HCT116 (cell line): ENCODE measurements at regions not wholly inside any gene's neighbourhood (a gene's known extent, or its start where the extent isn't known, plus 50 kb on each side); places are given as distances from the start of the nearest gene placed in this dataset.

ENCODE experiments used
- CEBPB ChIP-seq: IDR thresholded peaks from 2 replicates; pipeline ENCODE4 v1.6.1; 2012; ENCODE audit warnings: low read depth
- CTCF ChIP-seq, 3 experiments: fragments of 200-600 bp in 1 of 3; sonication (generic) in 1 of 3; IDR thresholded peaks in 2 of 3; conservative IDR thresholded peaks in 1 of 3; 2 replicates each; pipeline ENCODE4 v1.5.1; 2012 to 2017; ENCODE audit warnings: low read depth in 2 of 3, low read length in 2 of 3, antibody characterized with exemption in 1 of 3, borderline replicate concordance in 1 of 3, control low read depth in 1 of 3, mild to moderate bottlenecking in 1 of 3, mixed read lengths in 1 of 3, mixed run types in 1 of 3, moderate library complexity in 1 of 3; ENCODE audit not compliant: insufficient read depth in 1 of 3
- EZH2 ChIP-seq: fragments of 200-600 bp; sonication (generic); IDR thresholded peaks from 2 replicates; pipeline ENCODE4 v1.6.1; 2017; ENCODE audit warnings: antibody characterized with exemption, mixed run types
- EZH2phosphoT487 ChIP-seq: fragments of 200-600 bp; IDR thresholded peaks from 2 replicates; pipeline ENCODE4 v1.6.1; 2018; ENCODE audit warnings: antibody characterized with exemption, borderline replicate concordance
- POLR2A ChIP-seq: IDR thresholded peaks from 2 replicates; pipeline ENCODE4 v1.7.0; 2011; ENCODE audit warnings: borderline replicate concordance; ENCODE audit not compliant: insufficient read depth, insufficient read length; ENCODE audit errors: extremely low read depth
- POLR2AphosphoS5 ChIP-seq: IDR thresholded peaks from 2 replicates; pipeline ENCODE4 v1.6.1; 2011; ENCODE audit warnings: mild to moderate bottlenecking, low read depth, low read length, moderate library complexity
- RAD21 ChIP-seq: IDR thresholded peaks from 2 replicates; pipeline ENCODE4 v1.6.1; 2012; ENCODE audit warnings: low read depth, mild to moderate bottlenecking
- ZNF274 ChIP-seq: fragments of 200-500 bp; sonication (Bioruptor generic); IDR thresholded peaks from 2 replicates; pipeline ENCODE4 v1.6.1; 2014; ENCODE audit warnings: mild to moderate bottlenecking, low read depth, low read length, inconsistent platforms

GRCh38 chr14:106309423-106309822 lies 783.0 kb downstream of the TMEM121 start:
- no peak for TF ChIP-seq EZH2
- no peak for TF ChIP-seq POLR2A
- no peak for TF ChIP-seq CTCF (IDR thresholded peaks at IDR 0.05 in 2 of 3, conservative IDR thresholded peaks at IDR 0.05 in 1 of 3; ENCODE audit: borderline replicate concordance in 1 of 3, insufficient read depth in 1 of 3, low read depth in 2 of 3, low read length in 2 of 3)
- no peak for TF ChIP-seq EZH2phosphoT487
- no peak for TF ChIP-seq POLR2AphosphoS5
- TF ChIP-seq CEBPB: no peak
- no peak for TF ChIP-seq ZNF274
- no peak for TF ChIP-seq RAD21
